ENCODE measurements at regions not wholly inside any gene's neighbourhood (a gene's known extent, or its start where the extent isn't known, plus 50 kb on each side); places are given as distances from the start of the nearest gene placed in this dataset.

DNA sequence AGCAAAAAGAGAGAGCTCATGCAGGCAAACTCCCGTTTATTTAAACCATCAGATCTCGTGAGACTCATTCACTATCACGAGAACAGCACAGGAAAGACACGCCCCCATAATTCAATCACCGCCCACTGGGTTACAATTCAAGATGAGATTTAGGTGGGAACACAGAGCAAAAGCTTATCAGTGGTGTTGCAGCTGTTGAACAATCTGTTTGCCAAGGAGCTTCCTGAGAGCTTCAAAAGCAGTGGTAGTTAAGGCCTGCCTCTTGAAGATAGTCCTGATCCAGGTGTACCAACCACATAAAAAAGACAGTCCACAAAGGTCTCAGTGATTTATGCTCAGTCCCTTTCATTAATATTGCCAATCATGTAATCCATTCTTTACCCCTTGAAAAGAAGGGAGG, 269.4 kb upstream of the IRAK1BP1 start:
- FAIRE-seq, result no peak

DNA sequence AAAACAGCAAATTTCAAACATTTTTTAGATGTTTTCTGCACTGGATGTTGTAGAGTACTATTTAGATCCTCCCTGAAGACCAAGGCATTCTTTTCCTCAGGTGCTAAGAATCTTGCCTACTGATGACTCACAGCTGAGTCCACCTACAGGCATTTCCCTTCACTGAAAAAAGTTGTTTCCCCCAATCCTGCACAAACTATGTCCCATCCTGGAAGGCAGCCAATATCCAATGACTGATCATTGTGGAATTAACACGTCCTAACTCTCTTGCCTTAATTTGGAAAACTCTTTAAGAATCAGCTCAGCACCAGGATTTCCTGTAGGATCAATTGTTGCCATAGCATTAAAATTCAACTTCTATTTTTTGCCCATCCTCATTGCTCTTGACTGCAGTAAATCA, 268.4 kb upstream of the IRAK1BP1 start:
- TF ChIP-seq, protein P1, sequence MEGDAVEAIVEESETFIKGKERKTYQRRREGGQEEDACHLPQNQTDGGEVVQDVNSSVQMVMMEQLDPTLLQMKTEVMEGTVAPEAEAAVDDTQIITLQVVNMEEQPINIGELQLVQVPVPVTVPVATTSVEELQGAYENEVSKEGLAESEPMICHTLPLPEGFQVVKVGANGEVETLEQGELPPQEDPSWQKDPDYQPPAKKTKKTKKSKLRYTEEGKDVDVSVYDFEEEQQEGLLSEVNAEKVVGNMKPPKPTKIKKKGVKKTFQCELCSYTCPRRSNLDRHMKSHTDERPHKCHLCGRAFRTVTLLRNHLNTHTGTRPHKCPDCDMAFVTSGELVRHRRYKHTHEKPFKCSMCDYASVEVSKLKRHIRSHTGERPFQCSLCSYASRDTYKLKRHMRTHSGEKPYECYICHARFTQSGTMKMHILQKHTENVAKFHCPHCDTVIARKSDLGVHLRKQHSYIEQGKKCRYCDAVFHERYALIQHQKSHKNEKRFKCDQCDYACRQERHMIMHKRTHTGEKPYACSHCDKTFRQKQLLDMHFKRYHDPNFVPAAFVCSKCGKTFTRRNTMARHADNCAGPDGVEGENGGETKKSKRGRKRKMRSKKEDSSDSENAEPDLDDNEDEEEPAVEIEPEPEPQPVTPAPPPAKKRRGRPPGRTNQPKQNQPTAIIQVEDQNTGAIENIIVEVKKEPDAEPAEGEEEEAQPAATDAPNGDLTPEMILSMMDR (IDR thresholded peaks at IDR 0.05), result no peak
- no peak overlapping the region for H3K27ac ChIP-seq
- 14 to 27% methylated on average over 1 of the region's 1 CpG for WGBS, 2 donors
- no peak overlapping the region for H3K4me3 ChIP-seq
- H3K4me1 ChIP-seq, result no peaks in the 10 kb centered on the region
- peak in 1 of 4 donors; percentile 58 for ATAC-seq
- no peaks in the 10 kb centered on the region for H3K27me3 ChIP-seq
- FAIRE-seq, result no peak
- no peaks in the 10 kb centered on the region for H3K9me3 ChIP-seq
- no peaks in the 10 kb centered on the region for H3K36me3 ChIP-seq
- intact Hi-C loops (cut with DNase I), result no loop called here
- peak in 1 of 6 donors; percentile 19 for DNase-seq

More for the DNA sequence above, 269.4 kb upstream of the IRAK1BP1 start:
- H3K9me3 ChIP-seq, result no peaks in the 10 kb centered on the region
- TF ChIP-seq, protein P1 (IDR thresholded peaks at IDR 0.05), result no peak
- WGBS, 2 donors, result 65 to 80% methylated on average over 5 of the region's 5 CpGs
- H3K4me1 ChIP-seq, result no peaks in the 10 kb centered on the region
- H3K4me3 ChIP-seq, result no peak overlapping the region
- no peak for DNase-seq
- intact Hi-C loops (cut with DNase I), result no loop called here
- H3K27ac ChIP-seq, result no peak overlapping the region
- no peak for ATAC-seq
- no peaks in the 10 kb centered on the region for H3K36me3 ChIP-seq
- H3K27me3 ChIP-seq, result no peaks in the 10 kb centered on the region

DNA sequence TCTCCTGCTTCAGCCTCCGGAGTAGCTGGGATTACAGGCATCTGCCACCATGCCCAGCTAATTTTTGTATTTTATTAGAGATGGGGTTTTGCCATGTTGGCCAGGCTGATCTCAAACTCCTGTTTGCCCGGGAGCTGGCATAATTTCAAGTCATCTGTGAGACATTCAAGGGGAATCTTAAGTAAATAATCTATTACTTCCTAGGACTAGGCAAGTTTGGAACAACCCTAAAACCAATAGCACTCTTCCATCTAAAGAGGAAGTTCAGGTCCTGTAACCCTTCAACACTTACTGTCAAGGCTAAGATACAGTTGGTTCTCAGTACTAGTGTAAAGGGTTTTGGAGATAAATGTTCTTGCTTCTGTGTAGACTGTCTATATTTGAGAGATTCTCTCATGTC, 267.8 kb upstream of the IRAK1BP1 start:
- TF ChIP-seq, protein P1 (IDR thresholded peaks at IDR 0.05), result no peak
- DNase-seq (no peak), FAIRE-seq (no peak), ATAC-seq (no peak)
- intact Hi-C loops (cut with DNase I), result no loop called here
- Histone ChIP-seq H3K9me3 (no peaks in the 10 kb centered on the region), H3K36me3 (no peaks in the 10 kb centered on the region), H3K27ac (no peak overlapping the region), H3K27me3 (no peaks in the 10 kb centered on the region), H3K4me1 (no peaks in the 10 kb centered on the region), H3K4me3 (no peak overlapping the region)
- 70 to 80% methylated on average over 2 of the region's 2 CpGs for WGBS, 2 donors

DNA sequence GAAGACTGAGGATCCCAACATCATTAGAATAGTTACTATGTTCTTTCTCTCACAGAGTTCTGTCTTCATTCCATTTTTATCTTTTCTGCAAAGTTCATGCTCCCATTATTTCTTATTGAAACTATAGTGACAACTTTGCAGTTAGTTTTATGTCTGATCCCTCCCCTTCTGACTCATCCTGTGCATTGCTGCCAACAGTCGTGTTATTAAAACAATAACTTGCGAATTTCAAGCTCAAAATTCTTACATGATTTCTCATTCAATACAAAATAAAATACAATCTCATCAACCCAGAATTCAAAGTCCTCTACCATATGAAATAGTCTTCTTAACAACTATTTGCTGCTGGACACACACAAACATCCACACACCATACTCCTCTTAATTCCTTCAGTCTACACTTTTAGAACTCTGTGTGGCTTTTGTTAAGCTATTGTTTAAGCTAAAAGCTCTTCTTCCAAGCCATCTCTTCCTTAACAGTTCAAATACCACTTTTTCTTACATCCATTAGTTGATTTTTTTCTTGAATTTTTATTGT, 261.4 kb upstream of the IRAK1BP1 start:
- intact Hi-C loops (cut with DNase I), result no loop called here
- TF ChIP-seq, protein P1 (IDR thresholded peaks at IDR 0.05), result no peak
- Histone ChIP-seq H3K27me3 (no peaks in the 10 kb centered on the region), H3K4me3 (no peak overlapping the region), H3K9me3 (no peaks in the 10 kb centered on the region), H3K36me3 (no peaks in the 10 kb centered on the region), H3K4me1 (no peaks in the 10 kb centered on the region), H3K27ac (no peak overlapping the region)
- no peak for ATAC-seq
- DNase-seq, result no peak
- no peak for FAIRE-seq
- 57 to 80% methylated on average over 2 of the region's 2 CpGs for WGBS, 2 donors

DNA sequence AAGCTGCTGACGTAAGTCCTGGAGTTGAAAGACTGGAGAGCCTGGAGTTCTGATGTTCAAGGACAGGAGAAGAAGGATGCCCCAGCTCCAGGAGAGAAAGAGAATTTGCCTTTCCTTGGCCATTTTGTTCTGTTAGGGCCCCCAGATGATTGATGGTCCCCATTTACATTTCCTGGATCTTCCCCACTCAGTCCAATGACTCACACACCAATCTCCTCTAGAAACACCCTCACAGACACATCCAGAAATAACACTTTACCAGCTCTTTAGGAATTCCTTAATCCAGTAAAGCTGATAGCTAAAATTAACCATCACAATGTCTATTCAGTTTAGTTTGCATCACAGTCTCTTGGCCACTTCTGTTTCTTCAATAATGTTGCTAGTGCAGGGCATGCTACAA, 260.2 kb upstream of the IRAK1BP1 start:
- no peak for FAIRE-seq
- no peak for ATAC-seq
- intact Hi-C loops (cut with DNase I), result no loop called here
- Histone ChIP-seq H3K36me3 (no peaks in the 10 kb centered on the region), H3K9me3 (no peaks in the 10 kb centered on the region), H3K4me3 (no peak overlapping the region), H3K27ac (no peak overlapping the region), H3K27me3 (no peaks in the 10 kb centered on the region), H3K4me1 (peaks cover 0 to 4% (median 3%) of the 10 kb centered on the region in 3 donors)
- 91 to 100% methylated on average over 1 of the region's 1 CpG for WGBS, 2 donors
- no peak for DNase-seq
- TF ChIP-seq, protein P1 (IDR thresholded peaks at IDR 0.05), result no peak
